ENCODE measurements at regions not wholly inside any gene's neighbourhood (a gene's known extent, or its start where the extent isn't known, plus 50 kb on each side); places are given as distances from the start of the nearest gene placed in this dataset.

DNA sequence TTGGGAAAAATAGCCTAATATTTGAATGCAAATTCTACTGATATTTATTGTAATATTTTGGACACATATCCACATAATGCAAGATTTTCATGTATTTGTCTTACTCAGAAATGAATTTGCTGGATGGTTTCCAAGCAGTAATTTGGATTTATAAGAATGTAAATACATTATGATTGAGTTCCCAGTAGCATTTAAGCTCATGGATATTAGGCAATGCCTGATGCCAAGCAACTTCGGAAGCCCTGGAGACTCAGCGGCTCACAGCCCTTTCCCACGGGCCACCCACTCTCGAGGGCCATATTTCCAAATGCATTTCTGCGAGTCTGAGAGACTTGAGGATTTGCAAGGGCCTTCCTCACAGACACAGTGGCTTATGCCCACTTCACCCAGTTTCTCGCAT lies 62.1 kb upstream of the MYOCD start:
- WGBS (ENCODE audit: low lambda C conversion rate), result 35% methylated on average over 6 of the region's 6 CpGs
- Histone ChIP-seq H3K4me2 (no peak overlapping the region), H2AFZ (ENCODE audit: low read depth) (no peak overlapping the region), H3K9ac (no peak overlapping the region), H3K27ac (ENCODE audit: low read depth in 2 of 2, low read length in 1 of 2) (no peak overlapping the region), H3K9me2 (no peaks in the 10 kb centered on the region), H3F3A (replicated peaks; ENCODE audit: insufficient read depth) (no peaks in the 10 kb centered on the region), H3K79me2 (ENCODE audit: insufficient read depth) (no peaks in the 10 kb centered on the region), H4K20me1 (ENCODE audit: insufficient read depth) (no peaks in the 10 kb centered on the region), H3K9me3 (no peaks in the 10 kb centered on the region), H3K4me3 (ENCODE audit: low read depth in 2 of 2, low read length in 1 of 2) (no peak overlapping the region), H3K36me3 (replicated peaks in 1 of 2; ENCODE audit: control insufficient read depth in 1 of 2, insufficient read depth in 2 of 2, low read length in 1 of 2) (no peaks in the 10 kb centered on the region), H3K4me1 (ENCODE audit: control insufficient read depth in 1 of 2, insufficient read depth in 2 of 2, low read depth in 1 of 2, low read length in 1 of 2) (no peaks in the 10 kb centered on the region), H3K27me3 (ENCODE audit: insufficient read depth) (peaks cover 14% of the 10 kb centered on the region; the same call in 1 of the 2 replicates)
- no peak for TF ChIP-seq GATA2 (CRISPR knock-in tag; IDR thresholded peaks at IDR 0.05)
- no peak for TF ChIP-seq FOXJ3 (CRISPR knock-in tag; IDR thresholded peaks at IDR 0.05)
- TF ChIP-seq, protein P1, sequence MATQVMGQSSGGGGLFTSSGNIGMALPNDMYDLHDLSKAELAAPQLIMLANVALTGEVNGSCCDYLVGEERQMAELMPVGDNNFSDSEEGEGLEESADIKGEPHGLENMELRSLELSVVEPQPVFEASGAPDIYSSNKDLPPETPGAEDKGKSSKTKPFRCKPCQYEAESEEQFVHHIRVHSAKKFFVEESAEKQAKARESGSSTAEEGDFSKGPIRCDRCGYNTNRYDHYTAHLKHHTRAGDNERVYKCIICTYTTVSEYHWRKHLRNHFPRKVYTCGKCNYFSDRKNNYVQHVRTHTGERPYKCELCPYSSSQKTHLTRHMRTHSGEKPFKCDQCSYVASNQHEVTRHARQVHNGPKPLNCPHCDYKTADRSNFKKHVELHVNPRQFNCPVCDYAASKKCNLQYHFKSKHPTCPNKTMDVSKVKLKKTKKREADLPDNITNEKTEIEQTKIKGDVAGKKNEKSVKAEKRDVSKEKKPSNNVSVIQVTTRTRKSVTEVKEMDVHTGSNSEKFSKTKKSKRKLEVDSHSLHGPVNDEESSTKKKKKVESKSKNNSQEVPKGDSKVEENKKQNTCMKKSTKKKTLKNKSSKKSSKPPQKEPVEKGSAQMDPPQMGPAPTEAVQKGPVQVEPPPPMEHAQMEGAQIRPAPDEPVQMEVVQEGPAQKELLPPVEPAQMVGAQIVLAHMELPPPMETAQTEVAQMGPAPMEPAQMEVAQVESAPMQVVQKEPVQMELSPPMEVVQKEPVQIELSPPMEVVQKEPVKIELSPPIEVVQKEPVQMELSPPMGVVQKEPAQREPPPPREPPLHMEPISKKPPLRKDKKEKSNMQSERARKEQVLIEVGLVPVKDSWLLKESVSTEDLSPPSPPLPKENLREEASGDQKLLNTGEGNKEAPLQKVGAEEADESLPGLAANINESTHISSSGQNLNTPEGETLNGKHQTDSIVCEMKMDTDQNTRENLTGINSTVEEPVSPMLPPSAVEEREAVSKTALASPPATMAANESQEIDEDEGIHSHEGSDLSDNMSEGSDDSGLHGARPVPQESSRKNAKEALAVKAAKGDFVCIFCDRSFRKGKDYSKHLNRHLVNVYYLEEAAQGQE (IDR thresholded peaks at IDR 0.05; ENCODE audit: low read depth, low read length), result no peak
- TF ChIP-seq, protein P2, sequence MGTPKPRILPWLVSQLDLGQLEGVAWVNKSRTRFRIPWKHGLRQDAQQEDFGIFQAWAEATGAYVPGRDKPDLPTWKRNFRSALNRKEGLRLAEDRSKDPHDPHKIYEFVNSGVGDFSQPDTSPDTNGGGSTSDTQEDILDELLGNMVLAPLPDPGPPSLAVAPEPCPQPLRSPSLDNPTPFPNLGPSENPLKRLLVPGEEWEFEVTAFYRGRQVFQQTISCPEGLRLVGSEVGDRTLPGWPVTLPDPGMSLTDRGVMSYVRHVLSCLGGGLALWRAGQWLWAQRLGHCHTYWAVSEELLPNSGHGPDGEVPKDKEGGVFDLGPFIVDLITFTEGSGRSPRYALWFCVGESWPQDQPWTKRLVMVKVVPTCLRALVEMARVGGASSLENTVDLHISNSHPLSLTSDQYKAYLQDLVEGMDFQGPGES (IDR thresholded peaks at IDR 0.05; ENCODE audit: low read depth, low read length), result no peak
- TF ChIP-seq EZH2phosphoT487 (IDR thresholded peaks at IDR 0.05; ENCODE audit: borderline replicate concordance, low read depth), result no peak
- TF ChIP-seq NRF1 (IDR thresholded peaks at IDR 0.05; ENCODE audit: low read depth, low read length), result no peak
- CTCF ChIA-PET, result no interaction called here
- POLR2A ChIA-PET, result no interaction called here
- no peak for DNase-seq

DNA sequence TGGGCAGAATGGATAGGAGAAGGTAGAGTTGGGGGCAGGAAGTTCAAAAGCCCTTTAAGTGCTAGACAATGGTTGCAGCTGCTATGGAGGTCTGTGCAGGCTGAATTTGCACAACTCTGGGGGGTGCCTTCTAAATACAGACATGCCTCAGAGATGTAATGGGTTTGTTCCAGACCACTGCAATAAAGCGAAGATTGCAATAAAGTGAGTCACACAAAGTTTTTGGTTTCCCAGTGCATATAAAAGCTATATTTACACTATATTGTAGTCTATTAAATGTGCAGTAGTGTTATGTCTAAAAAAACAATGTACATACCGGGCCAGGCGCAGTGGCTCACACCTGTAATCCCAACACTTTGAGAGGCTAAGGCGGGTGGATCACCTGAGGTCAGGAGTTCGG lies 60.5 kb upstream of the MYOCD start:
- no peaks in the 10 kb centered on the region for H3K9me2 ChIP-seq
- TF ChIP-seq RCOR1 (IDR thresholded peaks at IDR 0.05; ENCODE audit: low read length), result no peak
- H3K27ac ChIP-seq (ENCODE audit: low read depth in 2 of 2, low read length in 1 of 2), result no peak overlapping the region
- H3K79me2 ChIP-seq (ENCODE audit: insufficient read depth), result no peaks in the 10 kb centered on the region
- H3K4me2 ChIP-seq, result no peak overlapping the region
- no peak overlapping the region for H3K4me3 ChIP-seq (ENCODE audit: low read depth in 2 of 2, low read length in 1 of 2)
- no peak for DNase-seq
- POLR2A ChIA-PET, result no interaction called here
- H3K9me3 ChIP-seq, result no peaks in the 10 kb centered on the region
- peaks cover 14% of the 10 kb centered on the region; the same call in 1 of the 2 replicates for H3K27me3 ChIP-seq (ENCODE audit: insufficient read depth)
- H2AFZ ChIP-seq (ENCODE audit: low read depth), result no peak overlapping the region
- 18% methylated on average over 5 of the region's 5 CpGs for WGBS (ENCODE audit: low lambda C conversion rate)
- no peaks in the 10 kb centered on the region for H3F3A ChIP-seq (replicated peaks; ENCODE audit: insufficient read depth)
- no peak overlapping the region for H3K9ac ChIP-seq
- no peaks in the 10 kb centered on the region for H3K36me3 ChIP-seq (replicated peaks in 1 of 2; ENCODE audit: control insufficient read depth in 1 of 2, insufficient read depth in 2 of 2, low read length in 1 of 2)
- H3K4me1 ChIP-seq (ENCODE audit: control insufficient read depth in 1 of 2, insufficient read depth in 2 of 2, low read depth in 1 of 2, low read length in 1 of 2), result no peaks in the 10 kb centered on the region
- CTCF ChIA-PET, result no interaction called here
- H4K20me1 ChIP-seq (ENCODE audit: insufficient read depth), result no peaks in the 10 kb centered on the region

Data from SK-N-SH (cell line).